ENCODE measurements at regions not wholly inside any gene's neighbourhood (a gene's known extent, or its start where the extent isn't known, plus 50 kb on each side); places are given as distances from the start of the nearest gene placed in this dataset.

GRCh38 chr3:54004335-54004734 is 112.7 kb upstream of the SELENOK start:
- Histone ChIP-seq H3K4me3 (no peak overlapping the region), H3K9me3 (no peaks in the 10 kb centered on the region), H3K27ac (no peak overlapping the region), H3K36me3 (no peaks in the 10 kb centered on the region), H3K27me3 (no peaks in the 10 kb centered on the region), H3K4me1 (no peaks in the 10 kb centered on the region)
- TF ChIP-seq CTCF (IDR thresholded peaks at IDR 0.05) = no peak
- no peak for DNase-seq (ENCODE audit: low spot score)

- Histone ChIP-seq H3K4me3 (no peak overlapping the region), H3K27me3 (no peaks in the 10 kb centered on the region), H3K36me3 (no peaks in the 10 kb centered on the region), H3K27ac (no peak overlapping the region), H3K9me3 (no peaks in the 10 kb centered on the region), H3K4me1 (peaks cover 0 to 7% of the 10 kb centered on the region in 2 donors)
- no peak for TF ChIP-seq CTCF (IDR thresholded peaks at IDR 0.05)
- no peak for DNase-seq (ENCODE audit: low spot score)
These were observed 111.5 kb upstream of the SELENOK start for GRCh38 chr3:54003136-54003535.

DNA sequence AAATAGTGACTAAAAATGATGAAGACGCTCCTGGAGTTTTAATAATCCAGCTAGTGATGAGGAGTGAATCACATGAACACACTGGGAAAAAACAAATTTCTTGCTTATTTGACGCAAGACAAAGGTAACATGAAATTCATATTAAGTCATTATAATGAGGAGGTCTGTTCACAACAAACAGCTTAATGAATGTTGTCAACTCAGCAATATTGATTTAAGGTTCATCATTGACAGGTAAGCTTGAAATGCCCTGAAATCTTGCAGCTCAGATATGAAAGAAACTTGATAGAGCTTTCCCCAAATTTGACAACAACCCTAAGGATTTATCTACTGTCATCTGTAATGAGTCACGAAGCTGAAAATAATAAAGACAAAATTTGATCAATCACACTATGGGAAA is 108.1 kb upstream of the SELENOK start:
- Histone ChIP-seq H3K27ac (no peak overlapping the region), H3K36me3 (no peaks in the 10 kb centered on the region), H3K9me3 (no peaks in the 10 kb centered on the region), H3K4me1 (peaks cover 0 to 7% of the 10 kb centered on the region in 2 donors), H3K27me3 (no peaks in the 10 kb centered on the region), H3K4me3 (no peak overlapping the region)
- DNase-seq (ENCODE audit: low spot score) = no peak
- TF ChIP-seq CTCF (IDR thresholded peaks at IDR 0.05) = no peak

- H3K36me3 ChIP-seq = no peaks in the 10 kb centered on the region
- H3K27ac ChIP-seq = no peak overlapping the region
- peaks cover 0 to 7% of the 10 kb centered on the region in 2 donors for H3K4me1 ChIP-seq
- no peak for DNase-seq (ENCODE audit: low spot score)
- H3K4me3 ChIP-seq = no peak overlapping the region
- H3K27me3 ChIP-seq = no peaks in the 10 kb centered on the region
- H3K9me3 ChIP-seq = no peaks in the 10 kb centered on the region
- TF ChIP-seq CTCF (IDR thresholded peaks at IDR 0.05) = no peak
These were observed 107.3 kb upstream of the SELENOK start for GRCh38 chr3:53998980-53999379.

DNA sequence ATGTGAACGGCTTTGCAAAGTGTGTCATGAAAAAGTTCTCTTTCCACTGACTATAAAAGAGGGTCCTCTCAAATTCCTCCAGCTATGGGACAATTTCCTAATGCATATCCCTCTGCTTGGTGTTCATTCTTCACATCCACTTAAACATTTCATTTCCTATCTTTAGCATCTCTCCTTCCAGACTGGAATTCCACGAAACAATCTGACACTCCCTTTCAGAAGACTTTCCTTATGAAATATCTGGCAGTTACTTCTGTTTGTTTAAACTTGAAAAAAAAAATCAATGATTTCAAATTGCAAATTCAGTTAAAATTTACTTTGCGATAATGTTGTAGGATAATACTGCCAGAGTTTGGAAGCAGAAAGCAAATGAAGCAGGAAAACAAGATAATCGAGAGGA is 105.8 kb upstream of the SELENOK start:
- H3K36me3 ChIP-seq = no peaks in the 10 kb centered on the region
- H3K4me3 ChIP-seq = no peak overlapping the region
- no peaks in the 10 kb centered on the region for H3K27me3 ChIP-seq
- H3K27ac ChIP-seq = no peak overlapping the region
- H3K4me1 ChIP-seq = peaks cover 0 to 7% of the 10 kb centered on the region in 2 donors
- DNase-seq (ENCODE audit: low spot score) = no peak
- TF ChIP-seq CTCF (IDR thresholded peaks at IDR 0.05) = no peak
- no peaks in the 10 kb centered on the region for H3K9me3 ChIP-seq

DNA sequence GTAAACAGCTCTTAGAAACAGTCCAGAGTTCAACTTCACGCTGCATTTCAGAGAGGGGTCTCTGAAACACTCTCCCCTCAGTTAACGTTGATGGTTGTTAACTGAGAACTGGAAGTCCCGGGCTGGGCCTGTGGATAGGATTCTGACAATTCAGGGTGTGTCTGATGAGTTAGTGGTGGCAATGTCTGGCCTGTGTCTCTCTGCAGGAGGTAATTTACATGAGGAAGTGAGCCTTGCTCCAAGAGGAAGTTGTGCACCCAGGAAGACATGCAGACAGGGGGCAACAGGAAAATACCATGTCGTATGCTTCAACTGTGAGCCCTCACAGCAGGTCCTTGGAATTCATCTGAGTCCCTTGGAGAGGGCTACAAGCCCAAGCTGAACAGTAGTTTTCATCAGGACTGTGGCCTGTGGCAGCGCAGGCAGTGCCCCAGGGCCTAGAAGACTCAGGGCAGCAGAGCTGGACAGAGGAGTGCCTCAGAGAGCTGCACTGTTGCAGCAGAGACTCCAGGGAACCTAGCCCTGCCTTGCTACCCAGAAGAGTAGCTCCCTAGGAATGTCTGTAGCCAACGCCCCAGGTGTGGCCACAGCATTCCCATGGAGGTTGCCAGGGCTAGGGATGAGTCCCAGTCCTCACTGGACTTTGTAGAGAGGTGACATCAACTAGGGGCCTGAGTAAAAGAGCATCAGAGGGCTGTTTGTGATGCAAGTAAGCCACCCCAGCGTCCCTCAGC is 104.6 kb upstream of the SELENOK start:
- no peaks in the 10 kb centered on the region for H3K27me3 ChIP-seq
- no peak overlapping the region for H3K4me3 ChIP-seq
- H3K4me1 ChIP-seq = peaks cover 0 to 7% of the 10 kb centered on the region in 2 donors
- H3K27ac ChIP-seq = no peak overlapping the region
- no peaks in the 10 kb centered on the region for H3K9me3 ChIP-seq
- no peaks in the 10 kb centered on the region for H3K36me3 ChIP-seq
- DNase-seq (ENCODE audit: low spot score) = no peak
- no peak for TF ChIP-seq CTCF (IDR thresholded peaks at IDR 0.05)
